D721Med (cell line): ENCODE measurements at regions not wholly inside any gene's neighbourhood (a gene's known extent, or its start where the extent isn't known, plus 50 kb on each side); places are given as distances from the start of the nearest gene placed in this dataset.
"Not testable (repeated sequence)": the region's sequence is repeated elsewhere in the genome, so short reads cannot be mapped to it uniquely, and the experiment has no call there.

Experiments
- DNase-seq: peaks from one replicate; pipeline ENCODE4 v3.0.0; 2011; ENCODE audit warnings: low spot score; ENCODE audit not compliant: insufficient read length
- FAIRE-seq: peaks from 2 replicates; lab custom pipeline; 2011; peaks lifted over from hg19 to GRCh38; lab: Jason Lieb, UNC
- TF ChIP-seq, protein P1 (sequence below): IDR thresholded peaks from 2 replicates; pipeline ENCODE4 v1.5.1; 2012; ENCODE audit warnings: mild to moderate bottlenecking, control low read depth; ENCODE audit not compliant: insufficient read depth; ENCODE audit errors: missing control alignments

DNA sequence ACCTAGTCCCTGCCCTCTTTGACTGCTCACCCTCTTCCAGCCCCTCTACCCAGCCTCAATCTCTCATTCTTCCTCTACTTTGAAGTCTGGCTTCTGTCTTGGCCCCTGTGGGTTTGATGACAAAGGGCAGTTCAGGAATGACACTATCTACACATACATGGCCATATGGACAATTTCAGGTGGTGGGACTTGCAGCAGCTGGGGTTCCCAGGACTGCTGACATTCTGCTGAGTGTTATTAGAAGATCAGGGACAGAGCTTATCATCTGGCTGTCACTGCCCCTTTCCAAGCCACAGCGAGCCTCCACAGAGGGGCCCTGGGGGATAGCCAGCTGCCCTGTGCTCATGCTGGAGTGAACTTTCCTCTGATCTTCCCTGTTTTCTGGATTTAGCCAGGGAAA lies 97.4 kb upstream of the IPO9 start:
- TF ChIP-seq, protein P1, sequence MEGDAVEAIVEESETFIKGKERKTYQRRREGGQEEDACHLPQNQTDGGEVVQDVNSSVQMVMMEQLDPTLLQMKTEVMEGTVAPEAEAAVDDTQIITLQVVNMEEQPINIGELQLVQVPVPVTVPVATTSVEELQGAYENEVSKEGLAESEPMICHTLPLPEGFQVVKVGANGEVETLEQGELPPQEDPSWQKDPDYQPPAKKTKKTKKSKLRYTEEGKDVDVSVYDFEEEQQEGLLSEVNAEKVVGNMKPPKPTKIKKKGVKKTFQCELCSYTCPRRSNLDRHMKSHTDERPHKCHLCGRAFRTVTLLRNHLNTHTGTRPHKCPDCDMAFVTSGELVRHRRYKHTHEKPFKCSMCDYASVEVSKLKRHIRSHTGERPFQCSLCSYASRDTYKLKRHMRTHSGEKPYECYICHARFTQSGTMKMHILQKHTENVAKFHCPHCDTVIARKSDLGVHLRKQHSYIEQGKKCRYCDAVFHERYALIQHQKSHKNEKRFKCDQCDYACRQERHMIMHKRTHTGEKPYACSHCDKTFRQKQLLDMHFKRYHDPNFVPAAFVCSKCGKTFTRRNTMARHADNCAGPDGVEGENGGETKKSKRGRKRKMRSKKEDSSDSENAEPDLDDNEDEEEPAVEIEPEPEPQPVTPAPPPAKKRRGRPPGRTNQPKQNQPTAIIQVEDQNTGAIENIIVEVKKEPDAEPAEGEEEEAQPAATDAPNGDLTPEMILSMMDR: no peak
- FAIRE-seq (no peak), DNase-seq (no peak)

DNA sequence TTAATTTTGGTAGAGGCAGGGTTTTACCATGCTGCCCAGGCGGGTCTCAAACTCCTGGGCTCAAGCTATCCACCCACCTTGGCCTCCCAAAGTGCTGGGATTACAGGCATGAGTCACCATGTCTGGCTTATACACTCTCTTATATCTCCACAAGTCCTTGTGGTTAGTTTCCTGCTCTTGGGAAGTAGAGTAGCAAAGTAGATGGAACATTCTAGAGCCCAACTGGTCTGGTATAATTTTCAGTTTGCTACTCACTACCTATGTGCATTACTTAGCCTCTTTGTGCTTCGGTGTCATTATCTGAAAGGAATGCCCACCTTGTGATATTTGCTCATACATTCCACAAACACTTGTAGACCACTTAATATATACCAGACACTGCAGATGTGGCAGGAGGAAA lies 96.6 kb upstream of the IPO9 start:
- FAIRE-seq (no peak), DNase-seq (no peak)
- TF ChIP-seq, protein P1: no peak

GRCh38 chr1:201734221-201734620 lies 94.7 kb upstream of the IPO9 start:
- FAIRE-seq, DNase-seq: not testable (repeated sequence)

- no peak for DNase-seq
- TF ChIP-seq, protein P1: no peak
- no peak for FAIRE-seq
Measured at GRCh38 chr1:201734786-201735185, 94.2 kb upstream of the IPO9 start.

- DNase-seq: no peak
- no peak for FAIRE-seq
- TF ChIP-seq, protein P1: no peak
Measured at GRCh38 chr1:201736707-201737320, 92.1 kb upstream of the IPO9 start.

GRCh38 chr1:201737352-201738060 lies 91.5 kb upstream of the IPO9 start:
- DNase-seq: no peak
- FAIRE-seq: no peak
- TF ChIP-seq, protein P1: no peak

DNA sequence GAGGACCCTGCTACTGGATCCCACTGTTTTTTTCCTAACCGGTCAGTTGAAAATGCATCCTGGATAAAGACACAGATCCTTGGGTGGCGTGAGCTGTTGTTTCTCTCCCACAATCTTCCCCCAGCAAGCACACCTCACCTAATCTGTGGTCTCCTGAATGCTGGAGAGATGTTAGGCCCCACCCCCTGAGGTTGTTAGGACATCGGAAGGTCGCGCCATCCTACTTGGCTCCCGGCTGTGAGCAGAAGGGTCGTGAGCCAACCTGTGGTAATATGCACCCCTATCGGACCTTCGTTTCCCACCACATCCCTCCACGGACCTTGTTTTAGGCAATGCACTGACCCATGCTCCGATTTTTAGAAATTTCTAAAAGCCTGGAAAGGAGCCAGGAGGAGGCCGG lies 89.9 kb upstream of the IPO9 start:
- TF ChIP-seq, protein P1: no peak
- DNase-seq (no peak), FAIRE-seq (no peak)
